GM18507 (cell line): ENCODE measurements at regions not wholly inside any gene's neighbourhood (a gene's known extent, or its start where the extent isn't known, plus 50 kb on each side); places are given as distances from the start of the nearest gene placed in this dataset.
"Not testable (repeated sequence)": the region's sequence is repeated elsewhere in the genome, so short reads cannot be mapped to it uniquely, and the experiment has no call there.

Source experiments
- DNase-seq: peaks from one replicate; pipeline ENCODE4 v3.0.0; 2011; ENCODE audit warnings: low read depth; ENCODE audit not compliant: insufficient read length; ENCODE audit errors: extremely low spot score
- FAIRE-seq: peaks from 2 replicates; lab custom pipeline; 2011; peaks lifted over from hg19 to GRCh38; lab: Jason Lieb, UNC

GRCh38 chr4:138446456-138446855 lies 204.3 kb upstream of the SLC7A11 start:
- FAIRE-seq (no peak), DNase-seq (no peak)

GRCh38 chr4:138445098-138445497 lies 202.9 kb upstream of the SLC7A11 start:
- FAIRE-seq = no peak

DNA sequence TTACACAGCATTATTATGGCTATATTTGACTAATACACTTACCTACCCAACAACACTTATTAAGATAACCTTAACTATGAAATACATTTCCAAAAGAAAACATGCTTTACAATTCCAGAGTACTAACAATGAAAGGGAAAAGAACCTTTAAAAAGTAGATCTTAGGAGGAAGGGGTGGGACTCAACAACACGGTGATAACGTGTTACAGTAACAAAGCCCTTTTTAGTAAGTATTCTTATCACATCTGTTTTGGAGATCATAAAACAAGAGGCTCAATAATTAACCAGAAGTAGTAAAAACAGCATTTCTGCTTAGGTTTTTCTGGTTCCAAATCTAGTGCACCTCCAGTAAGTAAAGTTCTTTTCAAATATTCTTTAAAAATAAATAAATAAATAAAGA lies 202.1 kb upstream of the SLC7A11 start:
- FAIRE-seq (no peak), DNase-seq (no peak)

More at GRCh38 chr4:138445098-138445497, 202.9 kb upstream of the SLC7A11 start:
- no peak for DNase-seq

- DNase-seq (no peak), FAIRE-seq (no peak)
These were observed 197.0 kb upstream of the SLC7A11 start for GRCh38 chr4:138439143-138439581.

- no peak for DNase-seq
- FAIRE-seq = no peak
These were observed 196.5 kb upstream of the SLC7A11 start for GRCh38 chr4:138438608-138439007.

- FAIRE-seq (no peak), DNase-seq (no peak)
These were observed 195.2 kb upstream of the SLC7A11 start for GRCh38 chr4:138437263-138437851.

GRCh38 chr4:138435733-138436132 lies 193.6 kb upstream of the SLC7A11 start:
- not testable (repeated sequence) for FAIRE-seq

GRCh38 chr4:138435046-138435445 lies 192.9 kb upstream of the SLC7A11 start:
- peak; percentile 9 for FAIRE-seq
- not testable (repeated sequence) for DNase-seq

More at GRCh38 chr4:138435733-138436132, 193.6 kb upstream of the SLC7A11 start:
- not testable (repeated sequence) for DNase-seq

GRCh38 chr4:138428611-138429010 lies 186.5 kb upstream of the SLC7A11 start:
- FAIRE-seq (no peak), DNase-seq (no peak)

DNA sequence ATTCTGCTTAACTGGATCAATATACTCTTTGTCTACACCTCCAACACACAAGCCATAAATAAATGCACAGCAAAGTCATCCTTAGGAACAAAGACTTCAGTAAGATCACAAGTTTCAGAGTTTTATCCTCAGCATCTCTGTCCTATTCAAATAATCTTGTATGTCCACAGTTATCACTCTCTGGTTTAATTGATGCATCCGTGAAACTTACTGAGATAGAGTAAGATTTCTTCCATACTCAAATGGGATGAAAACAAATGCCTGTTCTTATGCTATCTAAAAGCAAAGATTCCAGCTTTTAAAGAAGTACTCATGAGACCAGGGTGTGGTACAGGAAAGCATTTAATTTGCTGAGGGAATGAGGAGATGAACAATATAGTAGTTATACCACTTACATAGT lies 184.6 kb upstream of the SLC7A11 start:
- FAIRE-seq = no peak
- no peak for DNase-seq

DNA sequence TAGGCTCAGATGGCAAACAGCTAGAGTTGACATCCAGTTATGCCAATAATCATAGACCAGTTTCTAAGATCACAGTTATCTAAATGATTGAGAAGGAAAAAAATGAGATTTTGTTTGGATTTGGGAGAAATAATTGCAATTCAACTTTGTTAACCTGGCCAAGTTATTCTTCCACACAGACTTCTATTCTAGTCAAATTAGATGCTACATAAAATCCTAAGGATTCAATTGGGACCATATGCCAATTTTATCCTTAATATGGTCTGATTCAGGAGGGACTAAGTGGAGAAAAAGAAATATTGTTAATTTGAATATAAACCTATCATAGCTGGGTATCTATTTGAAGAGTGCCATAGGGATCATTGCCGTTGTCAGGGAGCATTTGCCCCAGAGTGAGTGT lies 178.3 kb upstream of the SLC7A11 start:
- FAIRE-seq (no peak), DNase-seq (no peak)

DNA sequence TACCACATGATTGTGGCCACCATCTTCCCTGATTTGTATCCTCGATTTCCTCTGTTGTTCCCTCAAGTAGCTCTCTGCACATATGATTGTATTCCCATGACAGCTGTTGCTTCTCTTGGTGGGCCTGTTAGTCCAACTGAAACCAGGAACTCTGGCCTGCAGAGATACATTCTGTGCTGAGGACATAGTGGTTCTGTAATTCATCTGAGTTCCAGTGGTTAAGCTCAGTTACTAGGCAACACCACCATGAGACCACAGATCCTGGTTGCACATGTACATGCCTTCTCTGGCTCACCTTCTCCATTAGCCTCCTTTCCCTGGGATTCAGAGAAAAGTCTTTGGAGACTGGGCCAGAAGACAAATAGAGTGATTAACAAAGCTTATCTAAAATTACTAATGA lies 172.1 kb upstream of the SLC7A11 start:
- FAIRE-seq (no peak), DNase-seq (no peak)

DNA sequence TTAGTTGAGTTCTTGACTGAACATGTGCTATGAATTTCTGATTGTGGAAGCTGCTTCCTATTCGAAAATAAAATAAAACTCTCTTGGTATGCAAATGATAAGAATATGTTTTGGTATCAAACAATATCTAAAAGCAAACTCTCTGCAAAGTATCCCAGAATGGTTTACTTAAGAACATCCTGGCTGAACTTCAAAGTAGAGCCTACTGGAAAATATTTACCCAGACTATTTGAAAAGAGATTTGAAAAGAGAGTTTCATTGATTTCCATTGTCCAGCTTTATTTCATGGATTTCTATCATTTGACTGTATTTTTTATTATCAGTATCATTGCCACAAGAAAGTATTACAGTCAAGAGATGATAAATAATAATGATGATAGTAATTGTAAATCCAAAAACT lies 171.1 kb upstream of the SLC7A11 start:
- FAIRE-seq = no peak

GRCh38 chr4:138412847-138413246 lies 170.7 kb upstream of the SLC7A11 start:
- DNase-seq = no peak
- FAIRE-seq = no peak

More for the DNA sequence above, 171.1 kb upstream of the SLC7A11 start:
- DNase-seq = no peak

- DNase-seq = no peak
- no peak for FAIRE-seq
These were observed 168.1 kb upstream of the SLC7A11 start for GRCh38 chr4:138410266-138410665.

DNA sequence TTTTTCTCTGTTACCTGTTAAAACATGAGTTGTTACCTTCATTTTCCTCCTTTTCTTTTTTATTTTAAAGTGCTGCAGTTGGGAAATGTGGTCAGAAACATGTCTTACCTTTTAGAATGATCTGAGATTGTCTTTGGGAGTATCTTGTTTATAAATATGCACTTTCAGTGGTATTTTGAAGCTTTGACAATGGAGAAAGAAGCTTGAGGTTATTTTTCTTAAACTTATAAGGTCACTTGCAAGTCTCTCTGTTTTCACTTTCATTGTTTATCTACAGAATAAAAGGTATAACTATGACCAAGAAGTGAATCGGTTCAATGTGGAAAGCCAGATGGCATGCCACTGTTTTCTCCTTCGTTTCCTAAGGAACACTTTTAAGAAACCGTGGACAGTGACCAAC lies 167.5 kb upstream of the SLC7A11 start:
- DNase-seq = no peak
- FAIRE-seq = peak; percentile 48

DNA sequence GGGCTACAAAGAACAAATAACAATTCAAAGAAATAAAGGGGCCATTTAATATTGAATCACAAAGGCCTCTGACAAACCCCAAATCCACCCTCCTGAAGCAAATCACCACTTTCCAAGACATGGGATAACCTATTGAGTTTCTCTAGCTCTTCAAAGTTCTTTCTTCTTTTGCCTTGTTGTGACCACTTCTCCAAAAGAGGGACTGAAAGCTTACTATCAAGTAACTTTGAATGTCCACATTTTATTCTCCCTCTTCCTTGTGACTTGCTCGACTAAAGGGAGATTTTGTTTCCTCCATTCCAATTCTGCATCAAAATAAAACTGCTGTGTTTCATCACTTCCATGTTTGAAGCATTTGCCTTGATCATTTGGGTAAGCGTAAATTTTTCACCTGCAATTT lies 166.6 kb upstream of the SLC7A11 start:
- DNase-seq = no peak
- FAIRE-seq = no peak

- FAIRE-seq (no peak), DNase-seq (no peak)
These were observed 165.2 kb upstream of the SLC7A11 start for GRCh38 chr4:138407329-138407728.

DNA sequence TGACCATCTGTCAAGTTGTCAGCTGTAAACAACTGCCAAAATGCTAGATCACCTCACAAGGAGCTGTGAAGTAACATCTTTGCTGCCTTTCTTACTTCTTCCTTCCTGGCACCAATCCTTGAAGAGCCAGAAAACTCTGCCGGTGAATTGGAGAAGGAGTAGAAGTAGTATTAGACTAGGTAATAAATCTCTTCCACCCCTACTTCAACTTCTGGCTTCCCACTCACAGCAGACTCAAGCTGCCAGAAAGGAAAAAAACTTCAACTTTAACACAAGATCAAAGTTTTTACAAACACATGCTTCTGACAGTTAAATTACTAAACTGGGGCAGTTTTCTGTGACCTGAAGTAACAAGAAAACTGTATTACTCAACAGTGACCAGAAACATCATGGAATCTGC lies 164.7 kb upstream of the SLC7A11 start:
- FAIRE-seq (no peak), DNase-seq (no peak)

DNA sequence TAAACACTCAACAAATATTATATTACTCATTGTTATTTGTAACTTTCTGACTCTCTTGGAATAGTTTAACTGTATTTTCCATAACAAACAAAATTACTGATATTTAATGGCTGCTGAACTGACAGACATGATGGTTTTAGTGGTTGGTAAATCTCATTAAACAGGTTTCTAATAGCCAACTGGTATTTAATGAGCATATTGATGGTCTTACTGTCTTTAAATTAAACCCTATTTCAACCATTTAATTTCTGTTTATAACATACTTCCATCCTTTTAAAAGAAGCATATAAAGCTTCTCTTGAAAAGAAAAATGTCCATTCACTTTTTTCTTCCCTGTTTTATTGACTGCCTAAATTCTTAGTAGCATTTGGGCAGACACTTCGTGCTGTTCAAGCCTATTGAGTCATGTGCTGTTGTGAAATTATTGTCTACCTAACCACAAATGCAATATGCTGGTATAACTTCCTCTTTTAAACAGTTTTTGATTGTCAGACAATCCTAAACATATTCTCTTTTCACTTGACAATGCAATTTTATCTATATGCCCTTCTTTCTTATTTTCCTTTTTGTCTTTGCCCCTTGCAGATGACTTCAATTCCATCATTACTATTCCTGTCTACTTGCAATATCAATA lies 163.9 kb upstream of the SLC7A11 start:
- FAIRE-seq (peak; percentile 41), DNase-seq (no peak)

- DNase-seq (no peak), FAIRE-seq (peak; percentile 75)
These were observed 163.3 kb upstream of the SLC7A11 start for GRCh38 chr4:138405466-138405891.
